ENCODE measurements at regions not wholly inside any gene's neighbourhood (a gene's known extent, or its start where the extent isn't known, plus 50 kb on each side); places are given as distances from the start of the nearest gene placed in this dataset.

DNA sequence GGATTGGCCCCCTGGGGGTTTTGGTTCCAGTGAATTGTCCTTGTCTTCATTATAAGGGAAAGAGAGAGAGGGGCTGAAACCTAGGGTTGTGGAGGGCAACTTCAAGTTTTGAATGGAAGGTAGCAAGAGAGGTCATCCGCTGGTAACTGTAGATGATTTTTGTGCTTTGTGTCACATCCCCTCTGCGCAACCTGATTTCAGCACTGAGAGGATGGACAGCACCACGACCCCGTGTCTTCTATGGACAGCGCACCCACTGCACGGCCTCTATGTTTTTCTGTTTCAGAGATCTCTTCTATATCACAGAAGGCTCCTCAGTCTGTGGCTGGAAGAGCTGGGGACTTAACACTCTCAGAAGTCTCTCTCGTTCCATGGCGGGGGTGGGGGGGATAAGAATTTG, 127.0 kb upstream of the RPH3A start:
- no peak for TF ChIP-seq ZFP3 (CRISPR knock-in tag; IDR thresholded peaks at IDR 0.05)
- no peak for TF ChIP-seq PPARA (CRISPR knock-in tag; IDR thresholded peaks at IDR 0.05; ENCODE audit: borderline replicate concordance)
- no peak for TF ChIP-seq ZNF565 (CRISPR knock-in tag; conservative IDR thresholded peaks at IDR 0.05; ENCODE audit: low read depth)
- no peak for TF ChIP-seq BACH2 (CRISPR knock-in tag; IDR thresholded peaks at IDR 0.05; ENCODE audit: borderline replicate concordance)
- no peak for TF ChIP-seq GLIS3 (CRISPR knock-in tag; IDR thresholded peaks at IDR 0.05)
- TF ChIP-seq ARNTL (CRISPR knock-in tag; IDR thresholded peaks at IDR 0.05; ENCODE audit: borderline replicate concordance, low read depth): no peak
- no peak for ATAC-seq

DNA sequence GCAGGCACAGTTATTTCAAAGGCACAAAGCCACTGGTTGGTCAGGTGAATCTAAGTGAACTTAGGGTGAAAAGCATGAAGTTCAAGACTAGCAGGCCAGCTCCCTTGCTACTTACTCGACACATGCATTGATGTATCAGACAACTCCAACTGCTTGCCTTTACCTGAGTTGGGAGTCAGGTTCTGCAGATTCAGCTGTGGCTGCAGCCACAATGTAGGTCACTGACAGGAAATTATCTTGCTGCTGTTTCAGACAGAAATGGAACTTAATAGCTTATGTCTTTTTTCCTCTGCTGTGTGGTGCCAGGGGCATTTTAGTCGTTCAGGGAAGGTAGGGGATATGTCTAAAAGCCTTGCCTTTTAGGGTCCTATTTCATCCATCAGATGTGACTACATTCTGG, 125.6 kb upstream of the RPH3A start:
- no peak for ATAC-seq
- TF ChIP-seq, protein P1, sequence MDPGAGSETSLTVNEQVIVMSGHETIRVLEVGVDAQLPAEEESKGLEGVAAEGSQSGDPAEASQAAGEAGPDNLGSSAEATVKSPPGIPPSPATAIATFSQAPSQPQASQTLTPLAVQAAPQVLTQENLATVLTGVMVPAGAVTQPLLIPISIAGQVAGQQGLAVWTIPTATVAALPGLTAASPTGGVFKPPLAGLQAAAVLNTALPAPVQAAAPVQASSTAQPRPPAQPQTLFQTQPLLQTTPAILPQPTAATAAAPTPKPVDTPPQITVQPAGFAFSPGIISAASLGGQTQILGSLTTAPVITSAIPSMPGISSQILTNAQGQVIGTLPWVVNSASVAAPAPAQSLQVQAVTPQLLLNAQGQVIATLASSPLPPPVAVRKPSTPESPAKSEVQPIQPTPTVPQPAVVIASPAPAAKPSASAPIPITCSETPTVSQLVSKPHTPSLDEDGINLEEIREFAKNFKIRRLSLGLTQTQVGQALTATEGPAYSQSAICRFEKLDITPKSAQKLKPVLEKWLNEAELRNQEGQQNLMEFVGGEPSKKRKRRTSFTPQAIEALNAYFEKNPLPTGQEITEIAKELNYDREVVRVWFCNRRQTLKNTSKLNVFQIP (CRISPR knock-in tag; IDR thresholded peaks at IDR 0.05; ENCODE audit: borderline replicate concordance, low read depth): no peak
- TF ChIP-seq ZNF70 (CRISPR knock-in tag; IDR thresholded peaks at IDR 0.05): no peak
- no peak for TF ChIP-seq ZFP30 (CRISPR knock-in tag; IDR thresholded peaks at IDR 0.05)
- TF ChIP-seq, protein P2, sequence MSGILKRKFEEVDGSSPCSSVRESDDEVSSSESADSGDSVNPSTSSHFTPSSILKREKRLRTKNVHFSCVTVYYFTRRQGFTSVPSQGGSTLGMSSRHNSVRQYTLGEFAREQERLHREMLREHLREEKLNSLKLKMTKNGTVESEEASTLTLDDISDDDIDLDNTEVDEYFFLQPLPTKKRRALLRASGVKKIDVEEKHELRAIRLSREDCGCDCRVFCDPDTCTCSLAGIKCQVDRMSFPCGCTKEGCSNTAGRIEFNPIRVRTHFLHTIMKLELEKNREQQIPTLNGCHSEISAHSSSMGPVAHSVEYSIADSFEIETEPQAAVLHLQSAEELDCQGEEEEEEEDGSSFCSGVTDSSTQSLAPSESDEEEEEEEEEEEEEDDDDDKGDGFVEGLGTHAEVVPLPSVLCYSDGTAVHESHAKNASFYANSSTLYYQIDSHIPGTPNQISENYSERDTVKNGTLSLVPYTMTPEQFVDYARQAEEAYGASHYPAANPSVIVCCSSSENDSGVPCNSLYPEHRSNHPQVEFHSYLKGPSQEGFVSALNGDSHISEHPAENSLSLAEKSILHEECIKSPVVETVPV (CRISPR knock-in tag; IDR thresholded peaks at IDR 0.05): no peak
- no peak for TF ChIP-seq OSR1 (CRISPR knock-in tag; IDR thresholded peaks at IDR 0.05)
- no peak for TF ChIP-seq PPARA (CRISPR knock-in tag; IDR thresholded peaks at IDR 0.05; ENCODE audit: borderline replicate concordance)
- TF ChIP-seq ZC3H10 (CRISPR knock-in tag; IDR thresholded peaks at IDR 0.05): no peak
- no peak for TF ChIP-seq CSDC2 (CRISPR knock-in tag; IDR thresholded peaks at IDR 0.05)
- TF ChIP-seq, protein P3, sequence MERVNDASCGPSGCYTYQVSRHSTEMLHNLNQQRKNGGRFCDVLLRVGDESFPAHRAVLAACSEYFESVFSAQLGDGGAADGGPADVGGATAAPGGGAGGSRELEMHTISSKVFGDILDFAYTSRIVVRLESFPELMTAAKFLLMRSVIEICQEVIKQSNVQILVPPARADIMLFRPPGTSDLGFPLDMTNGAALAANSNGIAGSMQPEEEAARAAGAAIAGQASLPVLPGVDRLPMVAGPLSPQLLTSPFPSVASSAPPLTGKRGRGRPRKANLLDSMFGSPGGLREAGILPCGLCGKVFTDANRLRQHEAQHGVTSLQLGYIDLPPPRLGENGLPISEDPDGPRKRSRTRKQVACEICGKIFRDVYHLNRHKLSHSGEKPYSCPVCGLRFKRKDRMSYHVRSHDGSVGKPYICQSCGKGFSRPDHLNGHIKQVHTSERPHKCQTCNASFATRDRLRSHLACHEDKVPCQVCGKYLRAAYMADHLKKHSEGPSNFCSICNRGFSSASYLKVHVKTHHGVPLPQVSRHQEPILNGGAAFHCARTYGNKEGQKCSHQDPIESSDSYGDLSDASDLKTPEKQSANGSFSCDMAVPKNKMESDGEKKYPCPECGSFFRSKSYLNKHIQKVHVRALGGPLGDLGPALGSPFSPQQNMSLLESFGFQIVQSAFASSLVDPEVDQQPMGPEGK (CRISPR knock-in tag; IDR thresholded peaks at IDR 0.05; ENCODE audit: borderline replicate concordance): no peak
- no peak for TF ChIP-seq RARB (CRISPR knock-in tag; IDR thresholded peaks at IDR 0.05)
- no peak for TF ChIP-seq ZNF565 (CRISPR knock-in tag; conservative IDR thresholded peaks at IDR 0.05; ENCODE audit: low read depth)
- TF ChIP-seq ZNF8 (CRISPR knock-in tag; IDR thresholded peaks at IDR 0.05): no peak
- TF ChIP-seq TOX (CRISPR knock-in tag; IDR thresholded peaks at IDR 0.05; ENCODE audit: borderline replicate concordance): no peak

DNA sequence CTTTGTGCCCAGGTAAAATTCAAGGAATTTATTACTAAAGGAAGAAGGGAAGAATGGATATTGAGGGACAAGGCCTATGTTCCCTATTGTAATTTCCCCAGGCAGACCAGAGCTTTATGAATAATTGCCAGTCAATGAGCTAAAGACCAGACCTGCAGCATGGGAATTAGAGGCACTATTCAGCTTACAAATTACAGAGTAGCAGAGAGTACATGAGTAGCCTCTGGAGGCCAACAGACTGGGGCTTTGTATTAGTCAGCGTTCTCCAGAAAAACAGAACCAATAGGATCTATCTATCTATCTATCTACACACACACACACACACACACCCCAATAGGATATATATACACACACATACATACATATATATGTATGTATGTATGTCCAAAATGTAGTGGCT, 120.0 kb upstream of the RPH3A start:
- no peak for ATAC-seq
- TF ChIP-seq ZFP30 (CRISPR knock-in tag; IDR thresholded peaks at IDR 0.05) (no peak), SNAI2 (CRISPR knock-in tag; IDR thresholded peaks at IDR 0.05) (no peak), PPARA (CRISPR knock-in tag; IDR thresholded peaks at IDR 0.05; ENCODE audit: borderline replicate concordance) (no peak), OSR1 (CRISPR knock-in tag; IDR thresholded peaks at IDR 0.05) (no peak), ZNF565 (CRISPR knock-in tag; conservative IDR thresholded peaks at IDR 0.05; ENCODE audit: low read depth) (no peak), ARNTL (CRISPR knock-in tag; IDR thresholded peaks at IDR 0.05; ENCODE audit: borderline replicate concordance, low read depth) (no peak), ZC3H10 (CRISPR knock-in tag; IDR thresholded peaks at IDR 0.05) (no peak), ESRRG (CRISPR knock-in tag; IDR thresholded peaks at IDR 0.05) (no peak), TOX (CRISPR knock-in tag; IDR thresholded peaks at IDR 0.05; ENCODE audit: borderline replicate concordance) (no peak)
- TF ChIP-seq, protein P2 (CRISPR knock-in tag; IDR thresholded peaks at IDR 0.05): no peak
- TF ChIP-seq, protein P4, sequence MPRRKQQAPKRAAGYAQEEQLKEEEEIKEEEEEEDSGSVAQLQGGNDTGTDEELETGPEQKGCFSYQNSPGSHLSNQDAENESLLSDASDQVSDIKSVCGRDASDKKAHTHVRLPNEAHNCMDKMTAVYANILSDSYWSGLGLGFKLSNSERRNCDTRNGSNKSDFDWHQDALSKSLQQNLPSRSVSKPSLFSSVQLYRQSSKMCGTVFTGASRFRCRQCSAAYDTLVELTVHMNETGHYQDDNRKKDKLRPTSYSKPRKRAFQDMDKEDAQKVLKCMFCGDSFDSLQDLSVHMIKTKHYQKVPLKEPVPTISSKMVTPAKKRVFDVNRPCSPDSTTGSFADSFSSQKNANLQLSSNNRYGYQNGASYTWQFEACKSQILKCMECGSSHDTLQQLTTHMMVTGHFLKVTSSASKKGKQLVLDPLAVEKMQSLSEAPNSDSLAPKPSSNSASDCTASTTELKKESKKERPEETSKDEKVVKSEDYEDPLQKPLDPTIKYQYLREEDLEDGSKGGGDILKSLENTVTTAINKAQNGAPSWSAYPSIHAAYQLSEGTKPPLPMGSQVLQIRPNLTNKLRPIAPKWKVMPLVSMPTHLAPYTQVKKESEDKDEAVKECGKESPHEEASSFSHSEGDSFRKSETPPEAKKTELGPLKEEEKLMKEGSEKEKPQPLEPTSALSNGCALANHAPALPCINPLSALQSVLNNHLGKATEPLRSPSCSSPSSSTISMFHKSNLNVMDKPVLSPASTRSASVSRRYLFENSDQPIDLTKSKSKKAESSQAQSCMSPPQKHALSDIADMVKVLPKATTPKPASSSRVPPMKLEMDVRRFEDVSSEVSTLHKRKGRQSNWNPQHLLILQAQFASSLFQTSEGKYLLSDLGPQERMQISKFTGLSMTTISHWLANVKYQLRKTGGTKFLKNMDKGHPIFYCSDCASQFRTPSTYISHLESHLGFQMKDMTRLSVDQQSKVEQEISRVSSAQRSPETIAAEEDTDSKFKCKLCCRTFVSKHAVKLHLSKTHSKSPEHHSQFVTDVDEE (CRISPR knock-in tag; IDR thresholded peaks at IDR 0.05): no peak

Measured in SK-N-SH treated with all-trans-retinoic acid at 6 μM for 48 hours (cell line).